H1 (cell line): ENCODE measurements at regions not wholly inside any gene's neighbourhood (a gene's known extent, or its start where the extent isn't known, plus 50 kb on each side); places are given as distances from the start of the nearest gene placed in this dataset.

ENCODE experiments used
- CTCF ChIA-PET: fragments of 300-600 bp; sonication (Branson Sonifier 250); formaldehyde crosslinking; loops from one replicate; lab custom pipeline; 2021; ENCODE audit not compliant: partially characterized antibody; lab: Charles Lee
- POLR2A ChIA-PET: fragments of 300-600 bp; sonication (Branson Sonifier 250); formaldehyde crosslinking; loops from one replicate; lab custom pipeline; 2021; ENCODE audit warnings: inconsistent platforms; ENCODE audit not compliant: partially characterized antibody; lab: Charles Lee
- DNase-seq, 2 experiments: peaks; one replicate each; pipeline versions ENCODE4 v3.0.0 to v3.0.0-alpha.2; 2010 to 2022; ENCODE audit warnings: low spot score in 2 of 2, low read depth in 1 of 2, mixed read lengths in 1 of 2
- FAIRE-seq: peaks from 2 replicates; lab custom pipeline; 2011; peaks lifted over from hg19 to GRCh38; lab: Jason Lieb, UNC
- H2AFZ ChIP-seq: 2 replicates; pipeline ENCODE4 v1.8.1; 2012; ENCODE audit warnings: low read length, inconsistent platforms
- H2AK5ac ChIP-seq: 2 replicates; pipeline ENCODE4 v1.6.1; 2013; ENCODE audit warnings: low read depth, low read length
- H2BK120ac ChIP-seq: replicated peaks from 2 replicates; pipeline ENCODE3; 2013; ENCODE audit warnings: low read depth, low read length, inconsistent platforms
- H2BK12ac ChIP-seq: 2 replicates; pipeline ENCODE4 v1.6.1; 2013; ENCODE audit warnings: low read depth, low read length
- H2BK15ac ChIP-seq: 2 replicates; pipeline ENCODE4 v1.6.1; 2013; ENCODE audit warnings: low read length
- H2BK20ac ChIP-seq: 2 replicates; pipeline ENCODE4 v1.6.1; 2013; ENCODE audit warnings: low read length
- H2BK5ac ChIP-seq: 2 replicates; pipeline ENCODE4 v1.6.1; 2013; ENCODE audit warnings: low read depth, low read length
- H3K14ac ChIP-seq: 2 replicates; pipeline ENCODE4 v1.6.1; 2013; ENCODE audit warnings: inconsistent platforms; ENCODE audit not compliant: insufficient read length
- H3K18ac ChIP-seq: 2 replicates; pipeline ENCODE4 v1.6.1; 2013; ENCODE audit warnings: low read length; ENCODE audit errors: extremely low read depth
- H3K23ac ChIP-seq: 2 replicates; pipeline ENCODE4 v1.6.1; 2013; ENCODE audit warnings: inconsistent platforms; ENCODE audit not compliant: insufficient read length
- H3K23me2 ChIP-seq: 2 replicates; pipeline ENCODE4 v1.6.1; 2013; ENCODE audit warnings: low read depth, low read length
- H3K27ac ChIP-seq: 2 replicates; pipeline ENCODE4 v1.6.1; 2011; ENCODE audit warnings: low read depth, low read length, inconsistent platforms
- H3K27me3 ChIP-seq, 4 experiments: replicated peaks in 1 of 4; 1 replicate in 1 of 4; 2 replicates in 3 of 4; pipeline versions ENCODE4 v1.6.1 to v1.8.1; 2011 to 2013; ENCODE audit warnings: low read length in 3 of 4, mild to moderate bottlenecking in 3 of 4, inconsistent platforms in 2 of 4, mixed read lengths in 2 of 4, moderate library complexity in 1 of 4; ENCODE audit not compliant: control insufficient read depth in 3 of 4, insufficient read depth in 3 of 4; ENCODE audit errors: extremely low read depth in 1 of 4
- H3K36me3 ChIP-seq, 4 experiments: 2 replicates each; pipeline versions ENCODE4 v1.6.1 to v1.8.1; 2011 to 2013; ENCODE audit warnings: mild to moderate bottlenecking in 4 of 4, low read length in 3 of 4, moderate library complexity in 2 of 4, control low read depth in 1 of 4, inconsistent platforms in 1 of 4; ENCODE audit not compliant: insufficient read depth in 4 of 4, control insufficient read depth in 2 of 4
- H3K4ac ChIP-seq: replicated peaks from 2 replicates; pipeline ENCODE3; 2013; ENCODE audit warnings: low read length, low read depth, mixed read lengths, inconsistent platforms; ENCODE audit not compliant: insufficient read length
- H3K4me1 ChIP-seq, 4 experiments: replicated peaks in 1 of 4; 1 replicate in 1 of 4; 2 replicates in 3 of 4; pipeline versions ENCODE4 v1.6.1 to v1.8.1; 2011 to 2013; ENCODE audit warnings: low read length in 3 of 4, inconsistent platforms in 2 of 4, mixed read lengths in 1 of 4; ENCODE audit not compliant: insufficient read depth in 4 of 4, control insufficient read depth in 3 of 4
- H3K4me2 ChIP-seq, 2 experiments: 2 replicates each; pipeline versions ENCODE4 v1.6.1 to v1.8.1; 2011 to 2013; ENCODE audit warnings: low read depth in 2 of 2, low read length in 2 of 2, control low read depth in 1 of 2, inconsistent platforms in 1 of 2, mild to moderate bottlenecking in 1 of 2; ENCODE audit not compliant: insufficient read depth in 1 of 2
- H3K4me3 ChIP-seq, 4 experiments: fragments of 200-600, 300-600 bp in 1 of 4; sonication (generic), shearing (Covaris generic), sonication (Bioruptor Twin) in 1 of 4; 2 replicates each; pipeline versions ENCODE4 v1.5.1 to v1.8.1; 2011 to 2016; ENCODE audit warnings: low read length in 4 of 4, low read depth in 3 of 4, control low read depth in 2 of 4, inconsistent platforms in 2 of 4, mild to moderate bottlenecking in 2 of 4, mixed read lengths in 1 of 4, moderate library complexity in 1 of 4; ENCODE audit not compliant: insufficient read depth in 2 of 4; ENCODE audit errors: extremely low read depth in 1 of 4
- H3K56ac ChIP-seq: replicated peaks from 2 replicates; pipeline ENCODE3; 2013; ENCODE audit warnings: low read depth, mild to moderate bottlenecking, mixed read lengths, low read length, inconsistent platforms; ENCODE audit not compliant: insufficient read length
- H3K79me1 ChIP-seq: 2 replicates; pipeline ENCODE4 v1.6.1; 2013; ENCODE audit warnings: low read depth, low read length, control low read depth
- H3K79me2 ChIP-seq, 2 experiments: 2 replicates each; pipeline versions ENCODE4 v1.6.1 to v1.8.1; 2012 to 2013; ENCODE audit warnings: low read length in 2 of 2, mild to moderate bottlenecking in 2 of 2, inconsistent platforms in 1 of 2; ENCODE audit not compliant: insufficient read depth in 2 of 2, control insufficient read depth in 1 of 2
- H3K9ac ChIP-seq, 4 experiments: replicated peaks in 1 of 4; 1 replicate in 1 of 4; 2 replicates in 3 of 4; pipeline versions ENCODE4 v1.6.1 to v1.8.1; 2011 to 2013; ENCODE audit warnings: low read depth in 3 of 4, low read length in 3 of 4, control low read depth in 2 of 4, mild to moderate bottlenecking in 2 of 4, moderate library complexity in 2 of 4, inconsistent platforms in 1 of 4; ENCODE audit errors: extremely low read depth in 1 of 4
- H3K9me3 ChIP-seq, 2 experiments: 2 replicates each; pipeline versions ENCODE4 v1.6.1 to v1.8.1; 2012 to 2013; ENCODE audit warnings: mild to moderate bottlenecking in 2 of 2, moderate library complexity in 2 of 2, control low read depth in 1 of 2, inconsistent platforms in 1 of 2, low read depth in 1 of 2, low read length in 1 of 2, mixed read lengths in 1 of 2; ENCODE audit not compliant: insufficient read depth in 2 of 2
- H4K20me1 ChIP-seq, 2 experiments: replicated peaks in 1 of 2; 2 replicates each; pipeline versions ENCODE3 to v1.8.1; 2011 to 2013; ENCODE audit warnings: inconsistent platforms in 2 of 2, low read length in 2 of 2, mild to moderate bottlenecking in 1 of 2; ENCODE audit not compliant: insufficient read depth in 2 of 2, control insufficient read depth in 1 of 2
- H4K5ac ChIP-seq: 2 replicates; pipeline ENCODE4 v1.6.1; 2013; ENCODE audit warnings: low read length, low read depth, mixed read lengths, inconsistent platforms; ENCODE audit not compliant: insufficient read length
- H4K8ac ChIP-seq: 2 replicates; pipeline ENCODE4 v1.8.0; 2013; ENCODE audit warnings: mild to moderate bottlenecking, moderate library complexity, low read length, inconsistent platforms; ENCODE audit not compliant: insufficient read depth; ENCODE audit errors: extremely low read depth
- H4K91ac ChIP-seq: replicated peaks from 2 replicates; pipeline ENCODE3; 2013; ENCODE audit warnings: low read length, mixed read lengths, inconsistent platforms; ENCODE audit not compliant: insufficient read length
- BACH1 ChIP-seq: IDR thresholded peaks from 2 replicates; pipeline ENCODE4 v1.6.1; 2012; ENCODE audit warnings: low read length, improper control_type of control experiment
- E2F6 ChIP-seq: IDR thresholded peaks from 2 replicates; pipeline ENCODE4 v1.6.1; 2012; ENCODE audit warnings: inconsistent platforms
- JUN ChIP-seq: IDR thresholded peaks from 2 replicates; pipeline ENCODE4 v1.6.1; 2011; ENCODE audit warnings: low read depth, mild to moderate bottlenecking, improper control_type of control experiment, low read length
- NRF1 ChIP-seq: IDR thresholded peaks from 2 replicates; pipeline ENCODE4 v1.6.1; 2011; ENCODE audit warnings: mild to moderate bottlenecking, low read depth, low read length, improper control_type of control experiment
- YY1 ChIP-seq: IDR thresholded peaks from 2 replicates; pipeline ENCODE4 v1.6.1; 2011; ENCODE audit warnings: low read depth, mild to moderate bottlenecking, low read length
- WGBS, 2 experiments: shearing (Covaris generic) in 1 of 2; methylation state at CpG; one replicate each; pipeline versions ENCODE4 v1.1.6 to v1.1.7; 2013 to 2015; ENCODE audit warnings: low lambda C conversion rate in 2 of 2, mixed read lengths in 2 of 2, inconsistent platforms in 1 of 2, low coverage in 1 of 2, missing lambda C conversion rate in 1 of 2; ENCODE audit not compliant: insufficient replicate concordance in 2 of 2, insufficient coverage in 1 of 2, insufficient read length in 1 of 2; ENCODE audit errors: extremely low coverage in 1 of 2, missing lambda C conversion rate in 1 of 2; 5-methylcytosine and 5-hydroxymethylcytosine counted together

GRCh38 chr4:189615217-189615663 is 325.4 kb upstream of the FRG1 start:
- Histone ChIP-seq H4K8ac (peak overlapping the region; percentile 85; the same call in 1 of the 2 replicates), H3K4me2 (no peak overlapping the region), H3K79me1 (no peaks in the 10 kb centered on the region), H3K4me3 (no peak overlapping the region), H3K9ac (no peak overlapping the region), H3K4ac (no peak overlapping the region), H4K5ac (no peak overlapping the region), H2BK12ac (no peak overlapping the region), H2AFZ (no peak overlapping the region), H3K23me2 (no peaks in the 10 kb centered on the region), H4K20me1 (no peaks in the 10 kb centered on the region), H2BK5ac (no peak overlapping the region), H4K91ac (no peak overlapping the region), H2BK120ac (no peak overlapping the region), H3K9me3 (peaks cover 0 to 9% of the 10 kb centered on the region in 2 experiments; a peak in 1 of 4 replicates), H3K36me3 (no peaks in the 10 kb centered on the region), H3K14ac (no peak overlapping the region), H3K23ac (no peak overlapping the region), H3K79me2 (no peaks in the 10 kb centered on the region), H3K27me3 (no peaks in the 10 kb centered on the region), H2BK20ac (no peak overlapping the region), H3K18ac (no peak overlapping the region), H2AK5ac (no peak overlapping the region), H3K27ac (no peak overlapping the region), H3K56ac (no peak overlapping the region), H3K4me1 (no peaks in the 10 kb centered on the region), H2BK15ac (no peak overlapping the region)
- no peak for DNase-seq
- FAIRE-seq, result no peak
- WGBS, 2 experiments, result 95% methylated on average over 20 of the region's 22 CpGs; no CpG with 5 or more reads in 1 of the 2 experiments
- TF ChIP-seq YY1, result no peak
- TF ChIP-seq JUN, result no peak
- no peak for TF ChIP-seq NRF1
- TF ChIP-seq E2F6, result no peak
- TF ChIP-seq BACH1, result no peak
- CTCF ChIA-PET, result no interaction called here
- POLR2A ChIA-PET, result no interaction called here
